ENCODE measurements at regions not wholly inside any gene's neighbourhood (a gene's known extent, or its start where the extent isn't known, plus 50 kb on each side); places are given as distances from the start of the nearest gene placed in this dataset.

GRCh38 chr18:22510697-22511096, 93.0 kb upstream of the CTAGE1 start:
- no peaks in the 10 kb centered on the region for H3K4me1 ChIP-seq (ENCODE audit: insufficient read depth, low read length, poor library complexity, severe bottlenecking)
- no peak overlapping the region for H2AFZ ChIP-seq (ENCODE audit: low read length)
- no peak for TF ChIP-seq EZH2phosphoT487 (IDR thresholded peaks at IDR 0.05; ENCODE audit: borderline replicate concordance)
- no peak for TF ChIP-seq CTCF (conservative IDR thresholded peaks at IDR 0.05; ENCODE audit: low read length)
- no peak overlapping the region for H3K4me3 ChIP-seq (ENCODE audit: low read length, poor library complexity, severe bottlenecking)
- no peaks in the 10 kb centered on the region for H3K9me2 ChIP-seq (replicated peaks; ENCODE audit: low read depth, low read length)
- no peaks in the 10 kb centered on the region for H3K27me3 ChIP-seq (ENCODE audit: insufficient read depth, low read length, poor library complexity, severe bottlenecking)
- H3K4me2 ChIP-seq (ENCODE audit: low read depth, low read length, poor library complexity, severe bottlenecking): no peak overlapping the region
- H3K79me2 ChIP-seq (ENCODE audit: insufficient read depth, low read length): no peaks in the 10 kb centered on the region
- no peaks in the 10 kb centered on the region for H3K36me3 ChIP-seq (ENCODE audit: insufficient read depth, low read length)
- H3K9ac ChIP-seq (ENCODE audit: low read depth, low read length, poor library complexity, severe bottlenecking): no peak overlapping the region
- H4K20me1 ChIP-seq (ENCODE audit: insufficient read depth, low read length, poor library complexity, severe bottlenecking): no peaks in the 10 kb centered on the region
- H3K9me3 ChIP-seq (ENCODE audit: insufficient read depth, low read depth, low read length): no peaks in the 10 kb centered on the region
- no peaks in the 10 kb centered on the region for H3F3A ChIP-seq (ENCODE audit: low read depth)

- Histone ChIP-seq H3F3A (ENCODE audit: low read depth) (no peaks in the 10 kb centered on the region), H3K4me1 (ENCODE audit: insufficient read depth, low read length, poor library complexity, severe bottlenecking) (no peaks in the 10 kb centered on the region), H3K4me2 (ENCODE audit: low read depth, low read length, poor library complexity, severe bottlenecking) (no peak overlapping the region), H3K9me3 (ENCODE audit: insufficient read depth, low read depth, low read length) (no peaks in the 10 kb centered on the region), H3K9ac (ENCODE audit: low read depth, low read length, poor library complexity, severe bottlenecking) (no peak overlapping the region), H3K79me2 (ENCODE audit: insufficient read depth, low read length) (no peaks in the 10 kb centered on the region), H2AFZ (ENCODE audit: low read length) (no peak overlapping the region), H4K20me1 (ENCODE audit: insufficient read depth, low read length, poor library complexity, severe bottlenecking) (no peaks in the 10 kb centered on the region), H3K36me3 (ENCODE audit: insufficient read depth, low read length) (no peaks in the 10 kb centered on the region), H3K9me2 (replicated peaks; ENCODE audit: low read depth, low read length) (no peaks in the 10 kb centered on the region), H3K27me3 (ENCODE audit: insufficient read depth, low read length, poor library complexity, severe bottlenecking) (no peaks in the 10 kb centered on the region), H3K4me3 (ENCODE audit: low read length, poor library complexity, severe bottlenecking) (no peak overlapping the region)
- TF ChIP-seq CTCF (conservative IDR thresholded peaks at IDR 0.05; ENCODE audit: low read length): no peak
Observed at GRCh38 chr18:22513721-22514481, 96.2 kb upstream of the CTAGE1 start.

GRCh38 chr18:22514655-22515054, 96.9 kb upstream of the CTAGE1 start:
- Histone ChIP-seq H3F3A (ENCODE audit: low read depth) (no peaks in the 10 kb centered on the region), H3K9me3 (ENCODE audit: insufficient read depth, low read depth, low read length) (no peaks in the 10 kb centered on the region)
- no peak for TF ChIP-seq CTCF (conservative IDR thresholded peaks at IDR 0.05; ENCODE audit: low read length)
- TF ChIP-seq EZH2phosphoT487 (IDR thresholded peaks at IDR 0.05; ENCODE audit: borderline replicate concordance): no peak

More at GRCh38 chr18:22514655-22515054, 96.9 kb upstream of the CTAGE1 start:
- no peaks in the 10 kb centered on the region for H3K79me2 ChIP-seq (ENCODE audit: insufficient read depth, low read length)
- no peak overlapping the region for H3K4me3 ChIP-seq (ENCODE audit: low read length, poor library complexity, severe bottlenecking)
- H3K9ac ChIP-seq (ENCODE audit: low read depth, low read length, poor library complexity, severe bottlenecking): no peak overlapping the region
- H3K9me2 ChIP-seq (replicated peaks; ENCODE audit: low read depth, low read length): no peaks in the 10 kb centered on the region
- H3K4me1 ChIP-seq (ENCODE audit: insufficient read depth, low read length, poor library complexity, severe bottlenecking): no peaks in the 10 kb centered on the region
- no peak overlapping the region for H2AFZ ChIP-seq (ENCODE audit: low read length)
- no peak overlapping the region for H3K4me2 ChIP-seq (ENCODE audit: low read depth, low read length, poor library complexity, severe bottlenecking)
- no peaks in the 10 kb centered on the region for H4K20me1 ChIP-seq (ENCODE audit: insufficient read depth, low read length, poor library complexity, severe bottlenecking)
- H3K27me3 ChIP-seq (ENCODE audit: insufficient read depth, low read length, poor library complexity, severe bottlenecking): no peaks in the 10 kb centered on the region
- H3K36me3 ChIP-seq (ENCODE audit: insufficient read depth, low read length): no peaks in the 10 kb centered on the region
